GM21381 (cell line): ENCODE measurements at regions not wholly inside any gene's neighbourhood (a gene's known extent, or its start where the extent isn't known, plus 50 kb on each side); places are given as distances from the start of the nearest gene placed in this dataset.
"Not testable (repeated sequence)": the region's sequence is repeated elsewhere in the genome, so short reads cannot be mapped to it uniquely, and the experiment has no call there.

Experiments
- ATAC-seq: cut with Tn5 transposase; IDR thresholded peaks from one replicate; pipeline ENCODE4 v1.9.1; 2021; ENCODE audit warnings: mild to moderate bottlenecking, moderate library complexity; ENCODE audit not compliant: unreplicated experiment

- not testable (repeated sequence) for ATAC-seq
These were observed 73.5 kb downstream of the NPIPA8 start for GRCh38 chr16:18263046-18263445.

GRCh38 chr16:18261848-18262247 lies 74.7 kb downstream of the NPIPA8 start:
- not testable (repeated sequence) for ATAC-seq

- ATAC-seq, result not testable (repeated sequence)
These were observed 76.9 kb downstream of the NPIPA8 start for GRCh38 chr16:18259496-18260176.

GRCh38 chr16:18252943-18253342 lies 83.6 kb downstream of the NPIPA8 start:
- ATAC-seq, result not testable (repeated sequence)

GRCh38 chr16:18230505-18230904 lies 106.0 kb downstream of the NPIPA8 start:
- not testable (repeated sequence) for ATAC-seq

GRCh38 chr16:18222054-18223009 lies 114.2 kb downstream of the NPIPA8 start:
- ATAC-seq, result not testable (repeated sequence)

- ATAC-seq, result not testable (repeated sequence)
These were observed 118.8 kb downstream of the NPIPA8 start for GRCh38 chr16:18217741-18218140.

GRCh38 chr16:18216814-18217213 lies 119.7 kb downstream of the NPIPA8 start:
- not testable (repeated sequence) for ATAC-seq

GRCh38 chr16:18213810-18214209 lies 122.7 kb downstream of the NPIPA8 start:
- not testable (repeated sequence) for ATAC-seq

- not testable (repeated sequence) for ATAC-seq
These were observed 125.0 kb downstream of the NPIPA8 start for GRCh38 chr16:18211505-18211904.

- ATAC-seq, result not testable (repeated sequence)
These were observed 131.8 kb downstream of the NPIPA8 start for GRCh38 chr16:18204786-18205185.

- ATAC-seq, result not testable (repeated sequence)
These were observed 132.2 kb downstream of the NPIPA8 start for GRCh38 chr16:18204309-18204708.

- not testable (repeated sequence) for ATAC-seq
These were observed 135.0 kb downstream of the NPIPA8 start for GRCh38 chr16:18201511-18201910.

GRCh38 chr16:18192389-18192788 lies 144.1 kb downstream of the NPIPA8 start:
- ATAC-seq, result not testable (repeated sequence)

GRCh38 chr16:18190179-18190578 lies 146.4 kb downstream of the NPIPA8 start:
- not testable (repeated sequence) for ATAC-seq

- ATAC-seq, result not testable (repeated sequence)
These were observed 151.8 kb downstream of the NPIPA8 start for GRCh38 chr16:18184755-18185154.

GRCh38 chr16:18181028-18181427 lies 155.5 kb downstream of the NPIPA8 start:
- ATAC-seq, result not testable (repeated sequence)

- ATAC-seq, result not testable (repeated sequence)
These were observed 162.5 kb downstream of the NPIPA8 start for GRCh38 chr16:18173945-18174497.

GRCh38 chr16:18162293-18162692 lies 174.2 kb downstream of the NPIPA8 start:
- not testable (repeated sequence) for ATAC-seq

- not testable (repeated sequence) for ATAC-seq
These were observed 175.3 kb downstream of the NPIPA8 start for GRCh38 chr16:18161224-18161623.

- not testable (repeated sequence) for ATAC-seq
These were observed 177.4 kb downstream of the NPIPA8 start for GRCh38 chr16:18159185-18159584.
